LNCaP clone FGC (cell line): ENCODE measurements at regions not wholly inside any gene's neighbourhood (a gene's known extent, or its start where the extent isn't known, plus 50 kb on each side); places are given as distances from the start of the nearest gene placed in this dataset.

Experiments used
- DNase-seq: peaks from one replicate; pipeline ENCODE4 v3.0.0-alpha.2; 2011; ENCODE audit warnings: low read depth
- H3K4me3 ChIP-seq: 2 replicates; pipeline ENCODE4 v1.5.1; 2011; ENCODE audit warnings: mild to moderate bottlenecking, low read depth, low read length, control low read depth
- CTCF ChIP-seq: IDR thresholded peaks from 2 replicates; pipeline ENCODE4 v1.5.1; 2012; ENCODE audit warnings: mild to moderate bottlenecking; ENCODE audit not compliant: control insufficient read depth, insufficient read depth; ENCODE audit errors: extremely low read depth

- no peak for DNase-seq
- TF ChIP-seq CTCF = no peak
These were observed 66.1 kb upstream of the ZPBP start for GRCh38 chr7:50159154-50159553.

GRCh38 chr7:50156706-50157105 lies 63.7 kb upstream of the ZPBP start:
- no peak for DNase-seq
- H3K4me3 ChIP-seq = no peak overlapping the region
- TF ChIP-seq CTCF = no peak

More at GRCh38 chr7:50159154-50159553, 66.1 kb upstream of the ZPBP start:
- no peak overlapping the region for H3K4me3 ChIP-seq

GRCh38 chr7:50156163-50156562 lies 63.1 kb upstream of the ZPBP start:
- no peak for DNase-seq
- no peak overlapping the region for H3K4me3 ChIP-seq
- no peak for TF ChIP-seq CTCF

- DNase-seq = no peak
- no peak overlapping the region for H3K4me3 ChIP-seq
- no peak for TF ChIP-seq CTCF
These were observed 62.7 kb upstream of the ZPBP start for GRCh38 chr7:50155755-50156154.

GRCh38 chr7:50153995-50154394 lies 60.9 kb upstream of the ZPBP start:
- no peak for DNase-seq
- TF ChIP-seq CTCF = no peak
- H3K4me3 ChIP-seq = no peak overlapping the region

- DNase-seq = no peak
- no peak for TF ChIP-seq CTCF
- no peak overlapping the region for H3K4me3 ChIP-seq
These were observed 60.1 kb upstream of the ZPBP start for GRCh38 chr7:50153148-50153547.

GRCh38 chr7:50152486-50152885 lies 59.4 kb upstream of the ZPBP start:
- no peak for TF ChIP-seq CTCF
- no peak for DNase-seq
- H3K4me3 ChIP-seq = no peak overlapping the region
